PFSK-1 (cell line): ENCODE measurements at regions not wholly inside any gene's neighbourhood (a gene's known extent, or its start where the extent isn't known, plus 50 kb on each side); places are given as distances from the start of the nearest gene placed in this dataset.

Experiments used
- FOXP2 ChIP-seq: optimal IDR thresholded peaks from 2 replicates; pipeline ENCODE3; 2011; ENCODE audit warnings: borderline replicate concordance, control low read depth, inconsistent platforms; ENCODE audit not compliant: insufficient read depth; ENCODE audit errors: extremely low read length, extremely low read depth
- POLR2AphosphoS5 ChIP-seq: IDR thresholded peaks from 2 replicates; pipeline ENCODE4 v1.6.1; 2012; ENCODE audit warnings: low read depth, mild to moderate bottlenecking, control low read depth, low read length, moderate library complexity
- REST ChIP-seq, 2 experiments: IDR thresholded peaks; 2 replicates each; pipeline versions ENCODE4 v1.6.1 to v1.8.0; 2011 to 2012; ENCODE audit warnings: low read depth in 2 of 2, low read length in 2 of 2, control low read depth in 1 of 2, inconsistent platforms in 1 of 2, mild to moderate bottlenecking in 1 of 2, moderate library complexity in 1 of 2; ENCODE audit not compliant: insufficient read depth in 1 of 2
- SIN3A ChIP-seq: IDR thresholded peaks from 2 replicates; pipeline ENCODE4 v1.6.1; 2012; ENCODE audit warnings: mild to moderate bottlenecking, low read length, moderate library complexity, borderline replicate concordance; ENCODE audit not compliant: insufficient read depth
- TAF1 ChIP-seq: IDR thresholded peaks from 2 replicates; pipeline ENCODE4 v1.6.1; 2012; ENCODE audit warnings: low read length, control low read depth, borderline replicate concordance; ENCODE audit not compliant: insufficient read depth

- no peak for TF ChIP-seq REST (IDR thresholded peaks at IDR 0.05; ENCODE audit: insufficient read depth in 1 of 2, low read depth in 2 of 2, low read length in 2 of 2)
- TF ChIP-seq TAF1, result no peak
Observed at GRCh38 chr15:61620151-61620550, 391.0 kb upstream of the RORA start.

GRCh38 chr15:61613729-61614128, 384.6 kb upstream of the RORA start:
- TF ChIP-seq SIN3A, result no peak
- no peak for TF ChIP-seq FOXP2
- TF ChIP-seq REST (IDR thresholded peaks at IDR 0.05; ENCODE audit: insufficient read depth in 1 of 2, low read depth in 2 of 2, low read length in 2 of 2), result no peak
- no peak for TF ChIP-seq TAF1
- no peak for TF ChIP-seq POLR2AphosphoS5

- TF ChIP-seq TAF1 (no peak), FOXP2 (no peak), POLR2AphosphoS5 (no peak), SIN3A (no peak), REST (IDR thresholded peaks at IDR 0.05; ENCODE audit: insufficient read depth in 1 of 2, low read depth in 2 of 2, low read length in 2 of 2) (no peak)
Observed at GRCh38 chr15:61613138-61613537, 384.0 kb upstream of the RORA start.

GRCh38 chr15:61612111-61612510, 383.0 kb upstream of the RORA start:
- TF ChIP-seq REST (IDR thresholded peaks at IDR 0.05; ENCODE audit: insufficient read depth in 1 of 2, low read depth in 2 of 2, low read length in 2 of 2), result no peak
- no peak for TF ChIP-seq SIN3A
- TF ChIP-seq POLR2AphosphoS5, result no peak
- TF ChIP-seq FOXP2, result no peak
- TF ChIP-seq TAF1, result no peak

GRCh38 chr15:61605343-61605742, 376.2 kb upstream of the RORA start:
- TF ChIP-seq REST (IDR thresholded peaks at IDR 0.05; ENCODE audit: insufficient read depth in 1 of 2, low read depth in 2 of 2, low read length in 2 of 2), result no peak
